Right lobe of liver (tissue), 4 donors: ENCODE measurements at regions not wholly inside any gene's neighbourhood (a gene's known extent, or its start where the extent isn't known, plus 50 kb on each side); places are given as distances from the start of the nearest gene placed in this dataset.

Experiments used
- CTCF ChIP-seq, 4 donors: fragments of 200-600 bp in 3 of 4; fragments of 450-650 bp in 1 of 4; IDR thresholded peaks; one replicate each; pipeline versions ENCODE4 v1.5.1 to v1.8.0; 2016 to 2022; ENCODE audit warnings: antibody characterized with exemption in 4 of 4, mild to moderate bottlenecking in 2 of 4
- POLR2A ChIP-seq: fragments of 450-650 bp; IDR thresholded peaks from one replicate; pipeline ENCODE4 v1.6.1; 2017; ENCODE audit warnings: antibody characterized with exemption, mild to moderate bottlenecking
- donor health status: DM: no; HTN: no; CAD: no.
- donor health status: DM: no; HTN: no; CAD: no.
- donor health status: DM: no; HTN: yes; CAD: no.

DNA sequence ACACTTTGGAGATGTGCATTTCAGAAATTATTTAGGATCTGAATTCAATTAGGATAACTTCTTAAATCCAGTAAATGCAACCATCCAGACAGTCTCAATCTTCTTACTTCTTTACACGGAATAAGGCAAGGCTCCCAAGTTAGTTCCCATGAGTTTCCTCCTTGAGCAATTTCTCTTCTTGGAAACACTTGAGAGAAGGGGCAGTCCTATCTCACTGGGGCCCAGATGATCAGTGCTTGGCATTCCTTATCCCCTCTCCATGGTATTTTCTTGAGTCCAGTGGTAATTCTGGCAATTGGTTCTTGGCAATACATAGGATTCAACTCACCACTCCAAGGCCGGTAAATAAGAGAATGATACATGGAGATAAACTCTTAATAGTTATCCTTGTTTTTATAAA lies 87.1 kb upstream of the PTHLH start:
- TF ChIP-seq CTCF (IDR thresholded peaks at IDR 0.05), result no peak
- no peak for TF ChIP-seq POLR2A
